BLaER1 treated with 17β-estradiol and CSF1 and Interleukin-3, amounts not matched to agents 10 nM and 100 nM (cell line): ENCODE measurements at regions not wholly inside any gene's neighbourhood (a gene's known extent, or its start where the extent isn't known, plus 50 kb on each side); places are given as distances from the start of the nearest gene placed in this dataset.

ENCODE experiments used
- H3K27ac ChIP-seq, 11 experiments: shearing (Covaris generic); formaldehyde crosslinking; 2 replicates each; pipeline ENCODE4 v1.8.1; 2022
- H3K27me3 ChIP-seq, 11 experiments: shearing (Covaris generic); formaldehyde crosslinking; 2 replicates each; pipeline ENCODE4 v1.8.1; 2022
- H3K36me3 ChIP-seq, 11 experiments: shearing (Covaris generic); formaldehyde crosslinking; 2 replicates each; pipeline ENCODE4 v1.8.1; 2022
- H3K4me1 ChIP-seq, 10 experiments: shearing (Covaris generic); formaldehyde crosslinking; 2 replicates each; pipeline ENCODE4 v1.8.1; 2022
- H3K4me2 ChIP-seq, 11 experiments: shearing (Covaris generic); formaldehyde crosslinking; 2 replicates each; pipeline ENCODE4 v1.8.1; 2022
- H3K4me3 ChIP-seq, 10 experiments: shearing (Covaris generic); formaldehyde crosslinking; 2 replicates each; pipeline ENCODE4 v1.8.1; 2022
- H3K9ac ChIP-seq, 11 experiments: shearing (Covaris generic); formaldehyde crosslinking; 2 replicates each; pipeline ENCODE4 v1.8.1; 2022
- H3K9me3 ChIP-seq, 11 experiments: shearing (Covaris generic); formaldehyde crosslinking; replicated peaks in 1 of 11; 2 replicates each; pipeline ENCODE4 v1.8.1; 2022
- H4K20me1 ChIP-seq, 11 experiments: shearing (Covaris generic); formaldehyde crosslinking; 2 replicates each; pipeline ENCODE4 v1.8.1; 2022
- Cebpa-rat ChIP-seq, 11 experiments: shearing (Covaris generic); IDR thresholded peaks; 2 replicates each; pipeline ENCODE4 v1.8.1; 2022

- H3K4me1 ChIP-seq = peaks cover 0 to 7% (median 0%) of the 10 kb centered on the region in 10 experiments; a peak in 2 of 20 replicates
- H3K27ac ChIP-seq = no peak overlapping the region
- no peaks in the 10 kb centered on the region for H3K27me3 ChIP-seq
- H3K36me3 ChIP-seq = no peaks in the 10 kb centered on the region
- H4K20me1 ChIP-seq = no peaks in the 10 kb centered on the region
- TF ChIP-seq Cebpa-rat (IDR thresholded peaks at IDR 0.05) = no peak
- no peak overlapping the region for H3K9ac ChIP-seq
- no peak overlapping the region for H3K4me2 ChIP-seq
- no peak overlapping the region for H3K4me3 ChIP-seq
- H3K9me3 ChIP-seq = no peaks in the 10 kb centered on the region
Observed at GRCh38 chr2:150569761-150570160, 82.3 kb upstream of the RND3 start.

GRCh38 chr2:150567771-150568301 lies 80.4 kb upstream of the RND3 start:
- Histone ChIP-seq H3K36me3 (no peaks in the 10 kb centered on the region), H3K4me2 (peak overlapping the region in 1 of 11 experiments; percentile 17; a peak in 1 of 22 replicates), H4K20me1 (no peaks in the 10 kb centered on the region), H3K4me3 (no peak overlapping the region), H3K27me3 (no peaks in the 10 kb centered on the region), H3K9ac (no peak overlapping the region), H3K27ac (no peak overlapping the region), H3K4me1 (peaks cover 0 to 7% (median 0%) of the 10 kb centered on the region in 10 experiments; a peak in 2 of 20 replicates), H3K9me3 (no peaks in the 10 kb centered on the region)
- TF ChIP-seq Cebpa-rat (IDR thresholded peaks at IDR 0.05) = no peak

GRCh38 chr2:150566289-150566688 lies 78.8 kb upstream of the RND3 start:
- no peak for TF ChIP-seq Cebpa-rat (IDR thresholded peaks at IDR 0.05)
- no peaks in the 10 kb centered on the region for H3K36me3 ChIP-seq
- no peak overlapping the region for H3K4me3 ChIP-seq
- H3K27me3 ChIP-seq = no peaks in the 10 kb centered on the region
- H3K4me1 ChIP-seq = peaks cover 0 to 7% (median 0%) of the 10 kb centered on the region in 10 experiments; a peak in 2 of 20 replicates
- H3K27ac ChIP-seq = no peak overlapping the region
- no peaks in the 10 kb centered on the region for H4K20me1 ChIP-seq
- H3K9ac ChIP-seq = no peak overlapping the region
- no peaks in the 10 kb centered on the region for H3K9me3 ChIP-seq
- no peak overlapping the region for H3K4me2 ChIP-seq

GRCh38 chr2:150561076-150561475 lies 73.6 kb upstream of the RND3 start:
- no peak overlapping the region for H3K9ac ChIP-seq
- no peaks in the 10 kb centered on the region for H3K9me3 ChIP-seq
- no peaks in the 10 kb centered on the region for H3K27me3 ChIP-seq
- no peak overlapping the region for H3K4me3 ChIP-seq
- no peaks in the 10 kb centered on the region for H4K20me1 ChIP-seq
- peaks cover 0 to 13% (median 1%) of the 10 kb centered on the region in 10 experiments; a peak in 7 of 20 replicates for H3K4me1 ChIP-seq
- H3K36me3 ChIP-seq = no peaks in the 10 kb centered on the region
- H3K27ac ChIP-seq = no peak overlapping the region
- TF ChIP-seq Cebpa-rat (IDR thresholded peaks at IDR 0.05) = no peak
- no peak overlapping the region for H3K4me2 ChIP-seq

GRCh38 chr2:150557020-150557600 lies 69.6 kb upstream of the RND3 start:
- Histone ChIP-seq H3K27me3 (no peaks in the 10 kb centered on the region), H3K4me3 (no peak overlapping the region), H4K20me1 (no peaks in the 10 kb centered on the region), H3K4me2 (peak overlapping the region in 2 of 11 experiments; percentile 37 to 64; a peak in 3 of 22 replicates), H3K9me3 (no peaks in the 10 kb centered on the region), H3K36me3 (no peaks in the 10 kb centered on the region), H3K9ac (no peak overlapping the region), H3K27ac (peak overlapping the region in 2 of 11 experiments; percentile 6 to 27; a peak in 3 of 22 replicates), H3K4me1 (peaks cover 0 to 26% (median 7%) of the 10 kb centered on the region in 10 experiments; a peak in 9 of 20 replicates)
- no peak for TF ChIP-seq Cebpa-rat (IDR thresholded peaks at IDR 0.05)

GRCh38 chr2:150555611-150556356 lies 68.3 kb upstream of the RND3 start:
- Histone ChIP-seq H3K27me3 (no peaks in the 10 kb centered on the region), H3K4me3 (no peak overlapping the region), H3K36me3 (no peaks in the 10 kb centered on the region), H4K20me1 (no peaks in the 10 kb centered on the region), H3K27ac (peak overlapping the region in 9 of 11 experiments; percentile 24 to 58 (median 41); a peak in 16 of 22 replicates), H3K4me2 (peak overlapping the region in 6 of 11 experiments; percentile 6 to 64 (median 34); a peak in 9 of 22 replicates), H3K9ac (no peak overlapping the region), H3K4me1 (peaks cover 0 to 26% (median 7%) of the 10 kb centered on the region in 10 experiments; a peak in 9 of 20 replicates), H3K9me3 (no peaks in the 10 kb centered on the region)
- TF ChIP-seq Cebpa-rat (IDR thresholded peaks at IDR 0.05) = peak in 4 of 11 experiments; percentile 14 to 31 (median 16); a peak in 2 of 22 replicates

GRCh38 chr2:150554046-150554445 lies 66.6 kb upstream of the RND3 start:
- no peak overlapping the region for H3K4me3 ChIP-seq
- no peak overlapping the region for H3K9ac ChIP-seq
- no peaks in the 10 kb centered on the region for H3K36me3 ChIP-seq
- no peak for TF ChIP-seq Cebpa-rat (IDR thresholded peaks at IDR 0.05)
- H3K27me3 ChIP-seq = no peaks in the 10 kb centered on the region
- no peaks in the 10 kb centered on the region for H4K20me1 ChIP-seq
- no peak overlapping the region for H3K27ac ChIP-seq
- H3K9me3 ChIP-seq = no peaks in the 10 kb centered on the region
- H3K4me1 ChIP-seq = peaks cover 0 to 26% (median 7%) of the 10 kb centered on the region in 10 experiments; a peak in 9 of 20 replicates
- no peak overlapping the region for H3K4me2 ChIP-seq

GRCh38 chr2:150552041-150552820 lies 64.8 kb upstream of the RND3 start:
- Histone ChIP-seq H3K9ac (no peak overlapping the region), H3K4me3 (no peak overlapping the region), H3K27me3 (no peaks in the 10 kb centered on the region), H3K36me3 (no peaks in the 10 kb centered on the region), H3K27ac (no peak overlapping the region), H4K20me1 (no peaks in the 10 kb centered on the region), H3K4me1 (peaks cover 0 to 24% (median 7%) of the 10 kb centered on the region in 10 experiments; a peak in 9 of 20 replicates), H3K4me2 (no peak overlapping the region), H3K9me3 (no peaks in the 10 kb centered on the region)
- TF ChIP-seq Cebpa-rat (IDR thresholded peaks at IDR 0.05) = no peak

- TF ChIP-seq Cebpa-rat (IDR thresholded peaks at IDR 0.05) = no peak
- H3K9me3 ChIP-seq = no peaks in the 10 kb centered on the region
- H3K9ac ChIP-seq = no peak overlapping the region
- H3K4me1 ChIP-seq = peaks cover 0 to 7% (median 0%) of the 10 kb centered on the region in 10 experiments; a peak in 3 of 20 replicates
- no peak overlapping the region for H3K4me3 ChIP-seq
- no peaks in the 10 kb centered on the region for H3K36me3 ChIP-seq
- no peaks in the 10 kb centered on the region for H3K27me3 ChIP-seq
- H3K4me2 ChIP-seq = no peak overlapping the region
- no peak overlapping the region for H3K27ac ChIP-seq
- H4K20me1 ChIP-seq = no peaks in the 10 kb centered on the region
Observed at GRCh38 chr2:150549381-150549780, 61.9 kb upstream of the RND3 start.
